GM23338 (cell line): ENCODE measurements at regions not wholly inside any gene's neighbourhood (a gene's known extent, or its start where the extent isn't known, plus 50 kb on each side); places are given as distances from the start of the nearest gene placed in this dataset.

Source experiments
- CREB1 ChIP-seq: fragments of 250-450 bp; sonication (Bioruptor Pico); IDR thresholded peaks from 2 replicates; pipeline ENCODE4 v1.5.0; 2020; ENCODE audit warnings: low read depth, mild to moderate bottlenecking, moderate library complexity
- EZH2 ChIP-seq: fragments of 200-600 bp; sonication (generic); IDR thresholded peaks from one replicate; pipeline ENCODE4 v1.8.0; 2017; ENCODE audit warnings: antibody characterized with exemption, mild to moderate bottlenecking, low read depth; ENCODE audit not compliant: unreplicated experiment
- EZH2phosphoT487 ChIP-seq: fragments of 200-600 bp; sonication (generic); IDR thresholded peaks from one replicate; pipeline ENCODE4 v1.8.1; 2018; ENCODE audit warnings: antibody characterized with exemption; ENCODE audit not compliant: unreplicated experiment
- POLR2AphosphoS5 ChIP-seq: IDR thresholded peaks from 2 replicates; pipeline ENCODE4 v1.6.1; 2016; ENCODE audit warnings: antibody characterized with exemption, low read depth
- ZNF331 ChIP-seq: fragments of 250-450 bp; sonication (Bioruptor Pico); IDR thresholded peaks from 2 replicates; pipeline ENCODE4 v1.5.0; 2020; ENCODE audit warnings: low read depth, mild to moderate bottlenecking, moderate library complexity
- TF ChIP-seq, protein P1 (sequence below), 2 experiments: fragments of 200-600 bp in 1 of 2; sonication (generic) in 1 of 2; conservative IDR thresholded peaks; 2 replicates each; pipeline versions ENCODE4 v1.5.1 to v1.6.1; 2016 to 2017; ENCODE audit warnings: antibody characterized with exemption in 2 of 2, low read depth in 2 of 2, mild to moderate bottlenecking in 2 of 2, moderate library complexity in 1 of 2

DNA sequence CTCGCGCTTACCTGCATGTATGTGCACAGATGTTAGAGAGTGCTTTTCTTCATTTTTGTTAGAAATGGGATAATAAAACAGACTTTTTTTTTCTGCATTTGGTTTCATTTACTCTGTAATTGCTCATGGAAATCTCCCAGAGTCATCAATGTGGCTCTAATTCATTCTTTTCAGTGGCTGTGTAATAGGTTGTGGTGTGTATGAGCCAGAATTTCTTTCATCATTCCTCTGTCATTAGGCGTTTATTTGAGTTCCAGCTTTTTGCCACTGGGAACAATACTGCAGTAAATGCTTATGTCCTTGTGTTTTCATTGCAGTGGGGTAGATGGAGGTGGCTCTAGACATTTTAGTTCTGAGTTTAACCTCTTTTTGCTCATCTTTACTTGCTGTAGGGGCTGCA is 118.9 kb downstream of the NXNL2 start:
- TF ChIP-seq POLR2AphosphoS5 = no peak
- TF ChIP-seq, protein P1, sequence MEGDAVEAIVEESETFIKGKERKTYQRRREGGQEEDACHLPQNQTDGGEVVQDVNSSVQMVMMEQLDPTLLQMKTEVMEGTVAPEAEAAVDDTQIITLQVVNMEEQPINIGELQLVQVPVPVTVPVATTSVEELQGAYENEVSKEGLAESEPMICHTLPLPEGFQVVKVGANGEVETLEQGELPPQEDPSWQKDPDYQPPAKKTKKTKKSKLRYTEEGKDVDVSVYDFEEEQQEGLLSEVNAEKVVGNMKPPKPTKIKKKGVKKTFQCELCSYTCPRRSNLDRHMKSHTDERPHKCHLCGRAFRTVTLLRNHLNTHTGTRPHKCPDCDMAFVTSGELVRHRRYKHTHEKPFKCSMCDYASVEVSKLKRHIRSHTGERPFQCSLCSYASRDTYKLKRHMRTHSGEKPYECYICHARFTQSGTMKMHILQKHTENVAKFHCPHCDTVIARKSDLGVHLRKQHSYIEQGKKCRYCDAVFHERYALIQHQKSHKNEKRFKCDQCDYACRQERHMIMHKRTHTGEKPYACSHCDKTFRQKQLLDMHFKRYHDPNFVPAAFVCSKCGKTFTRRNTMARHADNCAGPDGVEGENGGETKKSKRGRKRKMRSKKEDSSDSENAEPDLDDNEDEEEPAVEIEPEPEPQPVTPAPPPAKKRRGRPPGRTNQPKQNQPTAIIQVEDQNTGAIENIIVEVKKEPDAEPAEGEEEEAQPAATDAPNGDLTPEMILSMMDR (conservative IDR thresholded peaks at IDR 0.05; ENCODE audit: low read depth in 2 of 2) = no peak
- no peak for TF ChIP-seq EZH2phosphoT487
- no peak for TF ChIP-seq EZH2
- TF ChIP-seq CREB1 (CRISPR knock-in tag) = no peak
- no peak for TF ChIP-seq ZNF331 (CRISPR knock-in tag)
